HPDE6-E6E7 (cell line): ENCODE measurements at regions not wholly inside any gene's neighbourhood (a gene's known extent, or its start where the extent isn't known, plus 50 kb on each side); places are given as distances from the start of the nearest gene placed in this dataset.

Experiments used
- DNase-seq: peaks from one replicate; pipeline ENCODE4 v3.0.0; 2011; ENCODE audit warnings: missing footprints; ENCODE audit errors: extremely low spot score

DNA sequence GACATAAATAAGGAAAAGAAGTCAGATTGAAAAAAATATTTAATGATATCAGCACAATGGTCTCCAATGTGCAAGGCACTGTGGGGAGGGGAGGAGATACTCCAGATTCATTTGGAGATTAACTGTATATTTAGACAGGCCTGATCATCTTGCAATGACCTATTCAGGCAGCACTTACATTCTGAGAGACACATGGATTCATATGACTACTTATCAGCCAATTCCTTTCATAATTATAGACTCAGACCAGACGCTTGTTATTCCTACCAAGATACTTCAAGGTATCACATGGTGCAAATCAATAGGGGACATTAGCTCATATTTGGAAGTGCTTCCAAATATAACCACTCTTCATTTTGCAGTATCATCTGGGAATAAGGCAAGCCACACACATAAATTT lies 153.5 kb upstream of the TARS1 start:
- DNase-seq, result no peak

GRCh38 chr5:33291216-33292000 lies 149.4 kb upstream of the TARS1 start:
- DNase-seq, result no peak

DNA sequence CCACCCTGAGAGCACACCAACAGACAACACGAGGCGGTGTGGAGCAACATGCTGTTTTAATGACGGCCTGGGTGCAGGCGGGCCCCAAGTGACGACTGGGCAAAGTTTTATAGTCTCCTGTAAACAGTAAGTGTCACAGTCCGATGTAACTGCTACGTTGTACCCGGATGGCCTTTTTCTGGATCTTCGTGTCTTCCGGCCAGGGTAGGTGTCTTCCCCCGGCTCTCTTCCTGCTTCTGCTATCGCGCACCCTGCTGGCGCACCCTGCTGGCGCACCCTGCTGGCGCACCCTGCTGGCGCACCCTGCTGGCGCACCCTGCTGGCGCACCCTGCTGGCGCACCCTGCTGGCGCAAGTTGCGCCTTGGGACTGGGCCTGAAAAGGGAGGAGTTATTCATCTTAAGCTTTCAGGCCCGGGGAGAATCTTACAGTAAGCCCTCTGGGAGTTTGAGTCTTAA lies 143.0 kb upstream of the TARS1 start:
- no peak for DNase-seq

DNA sequence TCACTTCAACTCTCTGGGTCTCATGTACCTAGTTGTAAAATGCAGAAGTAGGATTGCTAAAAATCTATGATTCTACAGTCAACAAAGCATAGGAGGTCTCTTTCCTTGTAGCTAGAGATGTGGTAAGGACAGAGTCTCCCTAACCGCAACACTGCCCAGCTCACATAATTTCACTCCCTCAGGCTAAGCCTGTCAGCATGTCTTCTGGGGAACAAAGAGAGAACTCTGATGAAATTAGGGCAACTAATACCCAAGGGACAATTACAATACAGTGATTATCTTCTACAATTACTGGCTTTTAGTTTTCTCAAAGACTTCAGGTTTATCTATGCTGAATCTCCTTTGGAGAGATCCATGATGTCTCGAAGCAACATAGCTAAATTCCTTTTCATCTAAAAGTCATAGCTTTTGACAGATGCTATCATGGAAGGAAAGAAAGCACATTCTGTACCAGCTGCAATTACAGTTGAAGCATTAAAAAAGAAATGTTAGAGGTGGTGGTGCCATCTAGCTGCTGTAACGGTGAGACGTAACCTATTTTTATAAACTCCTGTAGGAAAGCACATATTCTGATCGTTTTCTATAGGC lies 141.1 kb upstream of the TARS1 start:
- DNase-seq, result no peak

- no peak for DNase-seq
Observed at GRCh38 chr5:33300209-33300742, 140.5 kb upstream of the TARS1 start.

DNA sequence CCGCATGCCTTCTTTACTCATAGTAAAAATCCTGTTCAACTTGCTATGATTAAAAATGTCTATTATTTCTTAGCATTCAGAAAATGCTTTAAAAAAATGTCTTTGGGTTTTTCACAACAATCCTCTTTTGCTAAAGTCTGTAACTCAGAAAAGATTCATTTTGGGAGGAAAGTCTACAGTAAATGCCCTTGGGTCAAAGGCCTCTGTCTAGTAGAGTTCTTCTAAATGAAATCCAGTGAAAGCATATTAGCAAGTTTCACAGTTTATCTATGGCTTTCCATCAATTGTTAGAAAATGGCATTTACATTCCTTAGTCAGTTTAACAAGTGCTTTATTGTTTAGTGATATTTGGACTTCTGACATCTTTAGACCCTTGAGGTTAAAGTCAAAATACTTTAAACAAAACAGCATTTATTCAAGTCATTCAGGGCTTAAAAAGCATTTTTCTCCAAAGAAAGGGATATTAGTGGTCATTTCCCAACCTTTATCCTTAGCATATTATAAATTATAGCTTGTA lies 137.1 kb upstream of the TARS1 start:
- DNase-seq, result no peak

DNA sequence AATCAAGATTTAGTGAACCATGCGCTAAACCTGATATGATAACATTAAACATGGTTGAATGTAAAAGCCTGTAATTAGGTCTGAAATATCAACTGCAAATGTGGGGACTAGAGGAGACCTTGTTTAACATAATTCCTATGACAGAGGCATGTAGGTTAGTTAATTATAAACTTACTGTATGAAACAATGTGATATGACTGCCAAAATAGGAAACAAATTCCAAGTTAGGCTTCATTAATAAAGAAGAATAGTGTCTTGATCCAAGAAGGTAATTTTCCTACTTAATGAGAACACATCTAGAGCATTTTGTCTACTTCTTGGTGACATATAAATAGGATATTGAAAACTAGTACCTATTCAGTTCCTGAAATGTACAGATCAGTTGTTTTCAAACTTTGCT lies 136.2 kb upstream of the TARS1 start:
- no peak for DNase-seq

- DNase-seq, result no peak
Observed at GRCh38 chr5:33305572-33305971, 135.2 kb upstream of the TARS1 start.

DNA sequence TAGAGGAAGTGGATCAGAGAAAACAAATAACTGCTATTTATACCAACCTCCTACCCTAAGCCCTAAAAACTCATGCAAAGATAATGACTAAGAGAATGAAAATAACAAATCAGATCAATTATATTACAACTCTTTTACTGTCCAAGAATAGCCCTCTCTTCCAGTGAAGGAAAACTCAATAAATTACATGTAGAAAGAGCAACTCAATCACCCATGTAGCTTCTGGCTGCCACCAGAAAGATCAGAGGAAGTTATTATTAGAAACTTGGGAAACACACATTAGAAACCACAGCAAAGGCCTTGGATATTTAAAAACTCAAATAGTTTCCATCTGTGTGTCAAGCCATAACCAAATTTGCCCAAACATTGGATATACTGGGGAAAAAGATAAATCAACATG lies 134.0 kb upstream of the TARS1 start:
- DNase-seq, result no peak

DNA sequence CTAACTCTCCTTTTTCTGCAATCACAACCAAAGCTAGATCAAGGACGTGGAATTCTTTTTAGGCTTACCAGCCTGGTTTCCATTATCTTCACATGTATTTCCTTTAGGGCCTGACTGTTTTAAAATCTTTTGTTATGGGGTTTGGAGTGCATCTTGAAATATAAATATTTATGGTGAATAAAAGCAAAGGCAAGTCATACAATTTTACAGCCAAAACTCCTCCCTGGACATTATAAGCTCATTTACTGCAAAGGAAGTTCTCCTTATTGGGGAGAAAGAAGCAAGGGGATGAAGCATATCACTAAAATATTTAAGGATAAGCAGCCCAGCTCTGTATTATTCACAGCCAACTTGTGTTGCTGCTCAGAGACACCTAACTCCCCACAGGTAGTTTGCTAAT lies 132.2 kb upstream of the TARS1 start:
- no peak for DNase-seq

GRCh38 chr5:33309068-33309467 lies 131.7 kb upstream of the TARS1 start:
- no peak for DNase-seq

GRCh38 chr5:33309536-33310345 lies 131.0 kb upstream of the TARS1 start:
- no peak for DNase-seq

DNA sequence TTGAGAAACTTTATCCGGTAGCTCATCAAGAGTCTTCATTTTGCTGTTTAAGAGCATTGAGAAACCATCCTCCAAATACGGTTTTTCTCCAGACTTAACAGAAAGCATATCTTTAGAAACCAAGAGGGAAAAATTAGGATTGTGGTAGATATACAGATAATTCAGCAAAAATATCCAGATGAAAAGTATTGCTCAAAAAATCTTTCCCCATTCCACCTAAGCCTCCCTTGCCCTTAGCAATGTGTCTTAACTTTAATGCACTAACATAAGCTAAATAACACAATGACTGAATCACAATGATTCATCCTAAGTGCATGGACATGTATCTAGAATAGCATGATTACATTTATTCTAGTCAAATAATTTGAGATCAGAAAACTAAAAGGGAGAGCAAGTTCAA lies 130.3 kb upstream of the TARS1 start:
- peak; percentile 35 for DNase-seq

DNA sequence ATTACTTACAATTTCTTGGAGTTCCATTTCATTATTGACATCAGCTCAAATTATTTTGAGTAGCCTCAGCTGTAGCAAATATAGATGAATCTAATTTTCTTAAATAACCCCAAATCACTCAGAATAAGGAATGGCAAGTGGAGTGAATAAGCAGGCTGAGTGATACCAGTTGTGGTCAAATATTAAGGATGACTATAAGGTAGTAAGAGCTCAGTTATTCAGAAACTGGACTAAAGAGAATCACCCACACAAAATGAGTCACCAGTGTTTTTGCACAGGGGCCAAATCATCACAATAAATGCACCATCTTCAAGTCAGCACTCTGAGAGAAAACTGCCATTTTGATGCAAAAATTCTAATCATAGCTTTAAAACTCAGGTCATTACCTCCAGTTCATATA lies 128.9 kb upstream of the TARS1 start:
- peak; percentile 46 for DNase-seq

GRCh38 chr5:33312571-33313549 lies 127.9 kb upstream of the TARS1 start:
- peak; percentile 40 for DNase-seq

- no peak for DNase-seq
Observed at GRCh38 chr5:33315189-33315588, 125.6 kb upstream of the TARS1 start.

DNA sequence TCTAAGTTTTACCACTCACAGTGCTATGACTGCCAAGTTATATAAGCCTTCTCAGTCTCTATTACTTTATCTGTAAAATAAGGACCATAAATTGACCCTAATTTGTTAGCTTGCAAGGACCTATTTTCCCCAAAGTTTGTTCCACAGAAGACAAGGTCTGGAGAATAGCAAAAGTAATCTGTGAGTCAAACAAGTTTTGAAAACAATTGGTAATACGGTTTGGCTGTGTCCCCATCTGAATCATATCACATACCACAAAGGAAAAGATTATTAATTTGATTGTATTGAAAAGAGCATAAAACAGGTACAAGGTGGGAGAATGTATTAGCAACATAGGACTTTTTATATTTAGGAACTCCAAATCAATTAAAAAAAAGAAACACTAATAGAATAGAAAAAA lies 124.0 kb upstream of the TARS1 start:
- DNase-seq, result no peak

DNA sequence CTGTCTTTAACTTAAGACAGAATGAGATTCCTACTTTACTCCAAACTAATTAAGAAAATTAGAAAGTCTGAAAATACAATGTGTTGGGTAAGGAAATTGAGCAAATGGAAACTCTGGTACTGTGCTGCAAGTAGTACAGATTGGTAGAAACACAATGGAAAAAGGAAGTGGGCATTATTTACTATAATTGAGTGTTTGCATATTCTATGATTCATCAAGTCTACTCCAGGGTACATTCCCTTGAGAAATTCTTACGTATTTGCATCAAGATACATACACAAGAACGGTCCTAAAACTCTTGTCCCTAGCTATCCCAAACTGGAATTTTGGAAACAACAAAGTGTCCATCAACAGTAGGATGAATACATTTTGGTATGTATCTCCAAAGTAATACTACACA lies 123.5 kb upstream of the TARS1 start:
- no peak for DNase-seq

GRCh38 chr5:33319151-33319550 lies 121.6 kb upstream of the TARS1 start:
- no peak for DNase-seq

DNA sequence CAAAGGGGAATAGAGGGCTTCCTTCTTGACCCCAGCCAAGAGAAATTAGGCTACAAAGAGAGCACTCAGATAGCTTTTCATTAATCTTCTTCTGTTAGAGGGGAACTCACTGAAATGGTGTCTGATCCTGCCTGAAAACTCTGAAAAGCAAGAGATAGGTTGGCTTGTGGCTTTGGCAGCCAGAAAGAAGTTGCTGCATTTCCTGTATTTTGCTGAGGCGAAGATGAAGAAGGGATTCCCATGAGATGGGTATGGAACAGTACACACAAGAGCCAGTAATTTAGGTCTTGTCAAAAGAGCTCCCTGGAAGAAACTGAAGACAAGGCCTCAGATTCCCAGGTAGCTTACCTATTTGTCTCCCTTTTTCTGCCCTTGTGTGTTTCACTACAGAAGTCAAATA lies 120.9 kb upstream of the TARS1 start:
- no peak for DNase-seq

- no peak for DNase-seq
Observed at GRCh38 chr5:33321026-33321425, 119.7 kb upstream of the TARS1 start.
